Stimulated activated CD8-positive, alpha-beta memory T cell treated with anti-CD3 and anti-CD28 coated beads, Interleukin-7, amount 100 ng/mL, for 1 hour (primary cell): ENCODE measurements at regions not wholly inside any gene's neighbourhood (a gene's known extent, or its start where the extent isn't known, plus 50 kb on each side); places are given as distances from the start of the nearest gene placed in this dataset.

Source experiments
- DNase-seq, 2 donors: peaks; one replicate each; pipeline ENCODE4 v3.0.0-alpha.2; 2020; ENCODE audit warnings: low read depth in 2 of 2

GRCh38 chr2:8514274-8514662, 167.6 kb upstream of the ID2 start:
- no peak for DNase-seq

- DNase-seq, result peak; percentile 28 to 29
These were observed 166.8 kb upstream of the ID2 start for GRCh38 chr2:8514796-8515758.

- DNase-seq, result no peak
These were observed 165.9 kb upstream of the ID2 start for GRCh38 chr2:8515864-8516533.

- no peak for DNase-seq
These were observed 163.9 kb upstream of the ID2 start for GRCh38 chr2:8517850-8518498.

- DNase-seq, result no peak
These were observed 162.7 kb upstream of the ID2 start for GRCh38 chr2:8518979-8519668.

GRCh38 chr2:8520791-8521344, 161.0 kb upstream of the ID2 start:
- no peak for DNase-seq

GRCh38 chr2:8522687-8523086, 159.2 kb upstream of the ID2 start:
- DNase-seq, result no peak

GRCh38 chr2:8524388-8524787, 157.5 kb upstream of the ID2 start:
- DNase-seq, result no peak

GRCh38 chr2:8524823-8525222, 157.0 kb upstream of the ID2 start:
- no peak for DNase-seq

- no peak for DNase-seq
These were observed 156.6 kb upstream of the ID2 start for GRCh38 chr2:8525236-8525581.

GRCh38 chr2:8525582-8526402, 156.1 kb upstream of the ID2 start:
- no peak for DNase-seq

GRCh38 chr2:8526403-8526696, 155.5 kb upstream of the ID2 start:
- DNase-seq, result no peak

- DNase-seq, result no peak
These were observed 154.8 kb upstream of the ID2 start for GRCh38 chr2:8527031-8527430.

- DNase-seq, result no peak
These were observed 154.2 kb upstream of the ID2 start for GRCh38 chr2:8527676-8528075.

GRCh38 chr2:8528863-8529262, 153.0 kb upstream of the ID2 start:
- no peak for DNase-seq

- no peak for DNase-seq
These were observed 152.1 kb upstream of the ID2 start for GRCh38 chr2:8529706-8530277.

GRCh38 chr2:8531481-8531880, 150.4 kb upstream of the ID2 start:
- DNase-seq, result no peak

GRCh38 chr2:8532438-8532837, 149.4 kb upstream of the ID2 start:
- DNase-seq, result no peak

- no peak for DNase-seq
These were observed 147.9 kb upstream of the ID2 start for GRCh38 chr2:8533923-8534322.

GRCh38 chr2:8534386-8534728, 147.5 kb upstream of the ID2 start:
- no peak for DNase-seq
